ENCODE measurements at regions not wholly inside any gene's neighbourhood (a gene's known extent, or its start where the extent isn't known, plus 50 kb on each side); places are given as distances from the start of the nearest gene placed in this dataset.

GRCh38 chr2:133951209-133951608, 302.7 kb upstream of the MGAT5 start:
- H3K9ac ChIP-seq (ENCODE audit: low read depth, low read length) = no peak overlapping the region
- 0 out of 2 replicates have a peak, but pooled peaks cover 4% of the 10 kb centered on the region for H3K9me3 ChIP-seq (ENCODE audit: control insufficient read depth, insufficient read depth, low read length)
- H3K4me1 ChIP-seq (ENCODE audit: insufficient read depth, low read length) = no peaks in the 10 kb centered on the region
- no peaks in the 10 kb centered on the region for H3K36me3 ChIP-seq (ENCODE audit: insufficient read depth, low read length)

GRCh38 chr2:133952420-133952819, 301.5 kb upstream of the MGAT5 start:
- 0 out of 2 replicates have a peak, but pooled peaks cover under 1% of the 10 kb centered on the region for H3K9me3 ChIP-seq (ENCODE audit: control insufficient read depth, insufficient read depth, low read length)
- no peaks in the 10 kb centered on the region for H3K36me3 ChIP-seq (ENCODE audit: insufficient read depth, low read length)
- H3K9ac ChIP-seq (ENCODE audit: low read depth, low read length) = no peak overlapping the region
- no peaks in the 10 kb centered on the region for H3K4me1 ChIP-seq (ENCODE audit: insufficient read depth, low read length)

- no peaks in the 10 kb centered on the region for H3K36me3 ChIP-seq (ENCODE audit: insufficient read depth, low read length)
- H3K9me3 ChIP-seq (ENCODE audit: control insufficient read depth, insufficient read depth, low read length) = no peaks in the 10 kb centered on the region
- no peak overlapping the region for H3K9ac ChIP-seq (ENCODE audit: low read depth, low read length)
- no peaks in the 10 kb centered on the region for H3K4me1 ChIP-seq (ENCODE audit: insufficient read depth, low read length)
Measured at GRCh38 chr2:133952896-133953295, 301.0 kb upstream of the MGAT5 start.

- Histone ChIP-seq H3K4me1 (ENCODE audit: insufficient read depth, low read length) (no peaks in the 10 kb centered on the region), H3K9me3 (ENCODE audit: control insufficient read depth, insufficient read depth, low read length) (no peaks in the 10 kb centered on the region), H3K36me3 (ENCODE audit: insufficient read depth, low read length) (no peaks in the 10 kb centered on the region), H3K9ac (ENCODE audit: low read depth, low read length) (no peak overlapping the region)
Measured at GRCh38 chr2:133953524-133953923, 300.3 kb upstream of the MGAT5 start.

- no peaks in the 10 kb centered on the region for H3K4me1 ChIP-seq (ENCODE audit: insufficient read depth, low read length)
- no peak overlapping the region for H3K9ac ChIP-seq (ENCODE audit: low read depth, low read length)
Measured at GRCh38 chr2:133954636-133955035, 299.2 kb upstream of the MGAT5 start.

GRCh38 chr2:133955169-133955568, 298.7 kb upstream of the MGAT5 start:
- Histone ChIP-seq H3K9ac (ENCODE audit: low read depth, low read length) (no peak overlapping the region), H3K9me3 (ENCODE audit: control insufficient read depth, insufficient read depth, low read length) (no peaks in the 10 kb centered on the region), H3K4me1 (ENCODE audit: insufficient read depth, low read length) (no peaks in the 10 kb centered on the region), H3K36me3 (ENCODE audit: insufficient read depth, low read length) (no peaks in the 10 kb centered on the region)

More at GRCh38 chr2:133954636-133955035, 299.2 kb upstream of the MGAT5 start:
- Histone ChIP-seq H3K9me3 (ENCODE audit: control insufficient read depth, insufficient read depth, low read length) (no peaks in the 10 kb centered on the region), H3K36me3 (ENCODE audit: insufficient read depth, low read length) (no peaks in the 10 kb centered on the region)

- Histone ChIP-seq H3K36me3 (ENCODE audit: insufficient read depth, low read length) (no peaks in the 10 kb centered on the region), H3K4me1 (ENCODE audit: insufficient read depth, low read length) (no peaks in the 10 kb centered on the region), H3K9ac (ENCODE audit: low read depth, low read length) (no peak overlapping the region), H3K9me3 (ENCODE audit: control insufficient read depth, insufficient read depth, low read length) (no peaks in the 10 kb centered on the region)
Measured at GRCh38 chr2:133956434-133956935, 297.4 kb upstream of the MGAT5 start.

GRCh38 chr2:133957724-133958480, 296.0 kb upstream of the MGAT5 start:
- Histone ChIP-seq H3K36me3 (ENCODE audit: insufficient read depth, low read length) (no peaks in the 10 kb centered on the region), H3K9me3 (ENCODE audit: control insufficient read depth, insufficient read depth, low read length) (no peaks in the 10 kb centered on the region)

GRCh38 chr2:133959066-133959465, 294.8 kb upstream of the MGAT5 start:
- Histone ChIP-seq H3K9ac (ENCODE audit: low read depth, low read length) (no peak overlapping the region), H3K4me1 (ENCODE audit: insufficient read depth, low read length) (no peaks in the 10 kb centered on the region), H3K9me3 (ENCODE audit: control insufficient read depth, insufficient read depth, low read length) (no peaks in the 10 kb centered on the region), H3K36me3 (ENCODE audit: insufficient read depth, low read length) (no peaks in the 10 kb centered on the region)

More at GRCh38 chr2:133957724-133958480, 296.0 kb upstream of the MGAT5 start:
- no peaks in the 10 kb centered on the region for H3K4me1 ChIP-seq (ENCODE audit: insufficient read depth, low read length)
- no peak overlapping the region for H3K9ac ChIP-seq (ENCODE audit: low read depth, low read length)

GRCh38 chr2:133966720-133967304, 287.1 kb upstream of the MGAT5 start:
- Histone ChIP-seq H3K9ac (ENCODE audit: low read depth, low read length) (no peak overlapping the region), H3K36me3 (ENCODE audit: insufficient read depth, low read length) (no peaks in the 10 kb centered on the region; the same call in 1 of the 2 replicates), H3K9me3 (ENCODE audit: control insufficient read depth, insufficient read depth, low read length) (no peaks in the 10 kb centered on the region), H3K4me1 (ENCODE audit: insufficient read depth, low read length) (0 out of 2 replicates have a peak, but pooled peaks cover 6% of the 10 kb centered on the region)

GRCh38 chr2:133967326-133967725, 286.5 kb upstream of the MGAT5 start:
- H3K9me3 ChIP-seq (ENCODE audit: control insufficient read depth, insufficient read depth, low read length) = no peaks in the 10 kb centered on the region
- no peaks in the 10 kb centered on the region; the same call in 1 of the 2 replicates for H3K36me3 ChIP-seq (ENCODE audit: insufficient read depth, low read length)
- H3K4me1 ChIP-seq (ENCODE audit: insufficient read depth, low read length) = 0 out of 2 replicates have a peak, but pooled peaks cover 6% of the 10 kb centered on the region
- H3K9ac ChIP-seq (ENCODE audit: low read depth, low read length) = no peak overlapping the region

- no peaks in the 10 kb centered on the region for H3K9me3 ChIP-seq (ENCODE audit: control insufficient read depth, insufficient read depth, low read length)
- no peak overlapping the region for H3K9ac ChIP-seq (ENCODE audit: low read depth, low read length)
- H3K4me1 ChIP-seq (ENCODE audit: insufficient read depth, low read length) = 0 out of 2 replicates have a peak, but pooled peaks cover 6% of the 10 kb centered on the region
- no peaks in the 10 kb centered on the region; the same call in 1 of the 2 replicates for H3K36me3 ChIP-seq (ENCODE audit: insufficient read depth, low read length)
Measured at GRCh38 chr2:133968446-133968845, 285.4 kb upstream of the MGAT5 start.

GRCh38 chr2:133970641-133971040, 283.2 kb upstream of the MGAT5 start:
- Histone ChIP-seq H3K9me3 (ENCODE audit: control insufficient read depth, insufficient read depth, low read length) (no peaks in the 10 kb centered on the region), H3K36me3 (ENCODE audit: insufficient read depth, low read length) (no peaks in the 10 kb centered on the region; the same call in 1 of the 2 replicates), H3K4me1 (ENCODE audit: insufficient read depth, low read length) (0 out of 2 replicates have a peak, but pooled peaks cover 6% of the 10 kb centered on the region), H3K9ac (ENCODE audit: low read depth, low read length) (no peak overlapping the region)

GRCh38 chr2:133972297-133972696, 281.6 kb upstream of the MGAT5 start:
- H3K4me1 ChIP-seq (ENCODE audit: insufficient read depth, low read length) = 0 out of 2 replicates have a peak, but pooled peaks cover 6% of the 10 kb centered on the region
- H3K9me3 ChIP-seq (ENCODE audit: control insufficient read depth, insufficient read depth, low read length) = no peaks in the 10 kb centered on the region
- H3K36me3 ChIP-seq (ENCODE audit: insufficient read depth, low read length) = no peaks in the 10 kb centered on the region; the same call in 1 of the 2 replicates
- H3K9ac ChIP-seq (ENCODE audit: low read depth, low read length) = no peak overlapping the region

Measured in ES-I3 (cell line).